ENCODE measurements at regions not wholly inside any gene's neighbourhood (a gene's known extent, or its start where the extent isn't known, plus 50 kb on each side); places are given as distances from the start of the nearest gene placed in this dataset.
"Not testable (repeated sequence)": the region's sequence is repeated elsewhere in the genome, so short reads cannot be mapped to it uniquely, and the experiment has no call there.

GRCh38 chr4:116099596-116099995 lies 985.8 kb downstream of the TRAM1L1 start:
- DNase-seq: no peak

GRCh38 chr4:116097353-116097752 lies 983.9 kb upstream of the NDST4 start:
- DNase-seq: not testable (repeated sequence)

GRCh38 chr4:116092961-116093360 lies 979.5 kb upstream of the NDST4 start:
- no peak for DNase-seq

GRCh38 chr4:116088771-116089170 lies 975.4 kb upstream of the NDST4 start:
- peak in 1 of 3 experiments; percentile 54 for DNase-seq

- DNase-seq: no peak
These were observed 969.5 kb upstream of the NDST4 start for GRCh38 chr4:116082808-116083366.

GRCh38 chr4:116073051-116073450 lies 959.6 kb upstream of the NDST4 start:
- no peak for DNase-seq

- DNase-seq: no peak
These were observed 956.9 kb upstream of the NDST4 start for GRCh38 chr4:116070283-116070682.

- DNase-seq: no peak
These were observed 953.4 kb upstream of the NDST4 start for GRCh38 chr4:116066711-116067245.

- DNase-seq: no peak
These were observed 950.9 kb upstream of the NDST4 start for GRCh38 chr4:116064331-116064730.

GRCh38 chr4:116059361-116059760 lies 945.9 kb upstream of the NDST4 start:
- no peak for DNase-seq

GRCh38 chr4:116058129-116058528 lies 944.7 kb upstream of the NDST4 start:
- no peak for DNase-seq

GRCh38 chr4:116055857-116056827 lies 942.7 kb upstream of the NDST4 start:
- peak in 1 of 3 experiments; percentile 65 for DNase-seq

- no peak for DNase-seq
These were observed 913.9 kb upstream of the NDST4 start for GRCh38 chr4:116027311-116027710.

GRCh38 chr4:116024954-116025708 lies 911.7 kb upstream of the NDST4 start:
- DNase-seq: peak in 2 of 3 experiments; percentile 13 to 64

GRCh38 chr4:116023049-116023448 lies 909.6 kb upstream of the NDST4 start:
- no peak for DNase-seq

GRCh38 chr4:116020141-116020722 lies 906.8 kb upstream of the NDST4 start:
- DNase-seq: peak in 1 of 3 experiments; percentile 15

GRCh38 chr4:116018831-116019230 lies 905.4 kb upstream of the NDST4 start:
- DNase-seq: no peak

- peak in 1 of 3 experiments; percentile 10 for DNase-seq
These were observed 902.8 kb upstream of the NDST4 start for GRCh38 chr4:116016201-116016600.

- DNase-seq: no peak
These were observed 902.1 kb upstream of the NDST4 start for GRCh38 chr4:116015549-116015948.

- DNase-seq: no peak
These were observed 901.6 kb upstream of the NDST4 start for GRCh38 chr4:116015062-116015461.

GRCh38 chr4:116010923-116011322 lies 897.5 kb upstream of the NDST4 start:
- no peak for DNase-seq

- DNase-seq: no peak
These were observed 892.3 kb upstream of the NDST4 start for GRCh38 chr4:116005806-116006088.

All from NCI-H1417 (cell line).